ENCODE measurements at regions not wholly inside any gene's neighbourhood (a gene's known extent, or its start where the extent isn't known, plus 50 kb on each side); places are given as distances from the start of the nearest gene placed in this dataset.

GRCh38 chr12:24479131-24479530, 469.8 kb downstream of the BCAT1 start:
- H3K9me3 ChIP-seq: no peaks in the 10 kb centered on the region

GRCh38 chr12:24478254-24478653, 470.6 kb downstream of the BCAT1 start:
- intact Hi-C loops (cut with DNase I; ENCODE audit: low total_unique reads): no loop called here
- H3K27ac ChIP-seq: no peak overlapping the region
- WGBS, 5 donors: 68 to 88% (median 78%) methylated on average over 1 of the region's 1 CpG
- DNase-seq: no peak
- no peak overlapping the region for H3K4me3 ChIP-seq
- no peaks in the 10 kb centered on the region for H3K9me3 ChIP-seq
- no peaks in the 10 kb centered on the region for H3K36me3 ChIP-seq
- no peaks in the 10 kb centered on the region for H3K27me3 ChIP-seq
- H3K4me1 ChIP-seq: no peaks in the 10 kb centered on the region
- TF ChIP-seq EP300 (IDR thresholded peaks at IDR 0.05) (no peak), CTCF (IDR thresholded peaks at IDR 0.05) (no peak), POLR2A (IDR thresholded peaks at IDR 0.05) (no peak), POLR2AphosphoS5 (IDR thresholded peaks at IDR 0.05) (no peak)

More at GRCh38 chr12:24479131-24479530, 469.8 kb downstream of the BCAT1 start:
- intact Hi-C loops (cut with DNase I; ENCODE audit: low total_unique reads): no loop called here
- Histone ChIP-seq H3K4me1 (no peaks in the 10 kb centered on the region), H3K36me3 (no peaks in the 10 kb centered on the region), H3K4me3 (no peak overlapping the region), H3K27ac (no peak overlapping the region), H3K27me3 (no peaks in the 10 kb centered on the region)
- TF ChIP-seq POLR2AphosphoS5 (IDR thresholded peaks at IDR 0.05) (no peak), CTCF (IDR thresholded peaks at IDR 0.05) (no peak), POLR2A (IDR thresholded peaks at IDR 0.05) (no peak), EP300 (IDR thresholded peaks at IDR 0.05) (no peak)
- DNase-seq: no peak
- WGBS, 5 donors: 43 to 68% (median 55%) methylated on average over 5 of the region's 5 CpGs

GRCh38 chr12:24476310-24476709, 472.6 kb downstream of the BCAT1 start:
- Histone ChIP-seq H3K36me3 (no peaks in the 10 kb centered on the region), H3K9me3 (no peaks in the 10 kb centered on the region), H3K4me3 (no peak overlapping the region), H3K4me1 (no peaks in the 10 kb centered on the region), H3K27me3 (no peaks in the 10 kb centered on the region), H3K27ac (no peak overlapping the region)
- DNase-seq: no peak
- intact Hi-C loops (cut with DNase I; ENCODE audit: low total_unique reads): no loop called here
- TF ChIP-seq CTCF (IDR thresholded peaks at IDR 0.05) (no peak), EP300 (IDR thresholded peaks at IDR 0.05) (no peak), POLR2AphosphoS5 (IDR thresholded peaks at IDR 0.05) (no peak), POLR2A (IDR thresholded peaks at IDR 0.05) (no peak)
- WGBS, 5 donors: 77 to 91% (median 87%) methylated on average over 6 of the region's 6 CpGs

- Histone ChIP-seq H3K4me1 (no peaks in the 10 kb centered on the region), H3K4me3 (no peak overlapping the region), H3K9me3 (no peaks in the 10 kb centered on the region), H3K27ac (no peak overlapping the region), H3K27me3 (no peaks in the 10 kb centered on the region), H3K36me3 (no peaks in the 10 kb centered on the region)
- DNase-seq: no peak
- WGBS, 5 donors: 85 to 88% (median 86%) methylated on average over 5 of the region's 5 CpGs
- intact Hi-C loops (cut with DNase I; ENCODE audit: low total_unique reads): no loop called here
- TF ChIP-seq POLR2A (IDR thresholded peaks at IDR 0.05): no peak
- TF ChIP-seq POLR2AphosphoS5 (IDR thresholded peaks at IDR 0.05): no peak
- TF ChIP-seq EP300 (IDR thresholded peaks at IDR 0.05): no peak
- no peak for TF ChIP-seq CTCF (IDR thresholded peaks at IDR 0.05)
These were observed 473.6 kb downstream of the BCAT1 start for GRCh38 chr12:24475337-24475736.

All from stomach (tissue), 8 donors.